ENCODE measurements at regions not wholly inside any gene's neighbourhood (a gene's known extent, or its start where the extent isn't known, plus 50 kb on each side); places are given as distances from the start of the nearest gene placed in this dataset.

DNA sequence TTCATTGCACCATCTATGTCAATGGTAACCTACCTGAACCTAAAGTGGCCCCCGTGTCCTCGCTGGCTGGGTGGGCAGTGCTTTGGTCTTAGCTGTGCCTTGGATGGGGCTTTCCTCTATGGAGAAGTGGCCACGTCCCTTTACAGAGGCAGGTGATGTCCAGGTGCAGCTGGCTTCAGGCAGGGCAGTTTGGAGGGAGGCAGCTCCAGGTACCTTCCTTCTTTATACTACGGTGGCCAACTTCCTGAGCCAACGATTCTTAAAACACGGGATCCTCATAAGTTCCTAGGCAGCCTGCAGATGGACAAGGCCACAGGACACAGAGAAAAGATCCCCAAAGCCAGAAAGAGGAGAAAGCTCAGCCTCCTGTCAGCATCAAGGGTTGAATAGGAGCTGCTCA lies 517.3 kb upstream of the HS6ST1 start:
- TF ChIP-seq, protein P1, sequence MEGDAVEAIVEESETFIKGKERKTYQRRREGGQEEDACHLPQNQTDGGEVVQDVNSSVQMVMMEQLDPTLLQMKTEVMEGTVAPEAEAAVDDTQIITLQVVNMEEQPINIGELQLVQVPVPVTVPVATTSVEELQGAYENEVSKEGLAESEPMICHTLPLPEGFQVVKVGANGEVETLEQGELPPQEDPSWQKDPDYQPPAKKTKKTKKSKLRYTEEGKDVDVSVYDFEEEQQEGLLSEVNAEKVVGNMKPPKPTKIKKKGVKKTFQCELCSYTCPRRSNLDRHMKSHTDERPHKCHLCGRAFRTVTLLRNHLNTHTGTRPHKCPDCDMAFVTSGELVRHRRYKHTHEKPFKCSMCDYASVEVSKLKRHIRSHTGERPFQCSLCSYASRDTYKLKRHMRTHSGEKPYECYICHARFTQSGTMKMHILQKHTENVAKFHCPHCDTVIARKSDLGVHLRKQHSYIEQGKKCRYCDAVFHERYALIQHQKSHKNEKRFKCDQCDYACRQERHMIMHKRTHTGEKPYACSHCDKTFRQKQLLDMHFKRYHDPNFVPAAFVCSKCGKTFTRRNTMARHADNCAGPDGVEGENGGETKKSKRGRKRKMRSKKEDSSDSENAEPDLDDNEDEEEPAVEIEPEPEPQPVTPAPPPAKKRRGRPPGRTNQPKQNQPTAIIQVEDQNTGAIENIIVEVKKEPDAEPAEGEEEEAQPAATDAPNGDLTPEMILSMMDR (IDR thresholded peaks at IDR 0.05; ENCODE audit: insufficient read depth, low read length): no peak
- TF ChIP-seq POLR2AphosphoS5 (IDR thresholded peaks at IDR 0.05; ENCODE audit: low read depth) (no peak), GABPA (IDR thresholded peaks at IDR 0.05; ENCODE audit: low read depth) (no peak)

Data from HL-60 (cell line).